Stimulated activated memory B cell treated with anti-CD40 and anti-IgM and Interleukin-4, amounts not matched to agents 10 μg/mL and 1 μg/mL and 100 μg/mL, for 72 hours (primary cell): ENCODE measurements at regions not wholly inside any gene's neighbourhood (a gene's known extent, or its start where the extent isn't known, plus 50 kb on each side); places are given as distances from the start of the nearest gene placed in this dataset.
"Not testable (repeated sequence)": the region's sequence is repeated elsewhere in the genome, so short reads cannot be mapped to it uniquely, and the experiment has no call there.

Source experiments
- ATAC-seq: fragments of 150-1000 bp; cut with Tn5 transposase; 2 replicates; pipeline ENCODE4 v1.10.0; 2021
- H3K27ac Mint-ChIP-seq: one replicate; pipeline ENCODE4 v1.8.0; 2022; ENCODE audit warnings: mild to moderate bottlenecking, mixed read lengths
- H3K27me3 Mint-ChIP-seq: one replicate; pipeline ENCODE4 v1.8.0; 2022; ENCODE audit warnings: mixed read lengths
- H3K36me3 Mint-ChIP-seq: one replicate; pipeline ENCODE4 v1.8.0; 2022; ENCODE audit warnings: mixed read lengths
- H3K4me1 Mint-ChIP-seq: one replicate; pipeline ENCODE4 v1.8.0; 2022; ENCODE audit warnings: mixed read lengths
- H3K4me3 Mint-ChIP-seq: one replicate; pipeline ENCODE4 v1.8.0; 2022; ENCODE audit warnings: mild to moderate bottlenecking, moderate library complexity, mixed read lengths
- H3K9me3 Mint-ChIP-seq: one replicate; pipeline ENCODE4 v1.8.0; 2022; ENCODE audit warnings: mixed read lengths

DNA sequence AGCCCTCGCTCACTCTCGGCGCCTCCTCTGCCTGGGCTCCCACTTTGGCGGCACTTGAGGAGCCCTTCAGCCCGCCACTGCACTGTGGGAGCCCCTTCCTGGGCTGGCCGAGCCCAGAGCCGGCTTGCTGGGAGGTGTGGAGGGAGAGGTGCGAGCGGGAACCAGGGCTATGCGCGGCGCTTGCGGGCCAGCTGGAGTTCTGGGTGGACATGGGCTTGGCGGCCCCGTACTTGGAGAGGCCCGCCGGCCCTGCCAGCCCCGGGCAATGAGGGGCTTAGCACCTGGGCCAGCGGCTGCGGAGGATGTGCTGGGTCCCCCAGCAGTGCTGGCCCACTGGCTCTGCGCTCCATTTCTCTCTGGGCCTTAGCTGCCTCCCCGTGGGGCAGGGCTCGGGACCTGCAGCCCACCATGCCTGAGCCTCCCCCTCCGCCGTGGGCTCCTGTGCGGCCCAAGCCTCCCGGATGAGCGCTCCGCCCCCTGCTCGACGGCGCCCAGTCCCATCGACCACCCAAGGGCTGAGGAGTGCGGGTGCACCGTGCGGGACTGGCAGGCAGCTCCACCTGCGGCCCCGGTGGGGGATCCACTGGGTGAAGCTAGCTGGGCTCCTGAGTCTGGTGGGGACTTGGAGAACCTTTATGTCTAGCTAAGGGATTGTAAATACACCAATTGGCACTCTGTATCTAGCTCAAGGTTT is 209.7 kb upstream of the F9 start:
- not testable (repeated sequence) for H3K27ac Mint-ChIP-seq, H3K27me3 Mint-ChIP-seq, H3K9me3 Mint-ChIP-seq, H3K36me3 Mint-ChIP-seq, H3K4me3 Mint-ChIP-seq, ATAC-seq, H3K4me1 Mint-ChIP-seq

DNA sequence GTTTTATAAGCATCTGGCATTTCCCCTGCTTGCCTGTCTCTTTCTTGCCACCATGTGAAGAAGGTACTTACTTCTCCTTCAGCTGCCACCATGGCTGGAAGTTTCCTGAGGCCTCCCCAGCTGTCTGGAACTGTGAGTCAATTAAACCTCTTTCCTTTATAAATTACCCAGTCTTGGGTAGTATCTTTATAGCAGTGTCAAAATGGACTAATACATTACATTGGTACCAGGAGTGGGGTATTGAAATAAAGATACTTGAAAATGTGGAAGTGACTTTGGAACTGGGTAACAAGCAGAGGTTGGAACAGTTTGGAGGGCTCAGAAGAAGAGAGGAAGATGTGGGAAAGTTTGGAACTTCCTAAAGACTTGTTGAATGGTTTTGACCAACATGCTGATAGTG is 223.9 kb upstream of the F9 start:
- H3K4me3 Mint-ChIP-seq, H3K27me3 Mint-ChIP-seq: not testable (repeated sequence)

DNA sequence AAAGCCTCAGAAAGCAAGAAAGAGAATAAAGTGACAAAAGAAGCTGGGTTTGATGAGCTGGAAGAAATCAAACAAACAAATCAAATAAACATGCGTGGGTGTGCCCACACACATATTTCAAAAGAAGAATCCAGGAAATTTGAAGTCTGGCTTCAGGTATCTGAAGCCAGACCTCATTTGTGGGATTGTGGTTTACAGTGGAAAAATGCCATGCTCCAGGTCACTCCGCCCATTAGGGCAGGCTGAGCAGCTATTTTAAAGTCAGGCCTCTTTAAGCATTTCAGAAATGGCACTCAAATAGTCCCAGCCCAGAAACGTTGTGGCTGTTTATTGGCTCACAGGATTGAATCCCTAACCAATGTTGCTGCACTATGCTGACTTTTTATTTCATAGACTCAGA is 226.1 kb upstream of the F9 start:
- Mint-ChIP-seq H3K4me1 (no peaks in the 10 kb centered on the region), H3K27me3 (no peaks in the 10 kb centered on the region), H3K9me3 (peaks cover 11% of the 10 kb centered on the region), H3K4me3 (no peak overlapping the region), H3K36me3 (no peaks in the 10 kb centered on the region), H3K27ac (no peak overlapping the region)
- no peak for ATAC-seq

More for the DNA sequence above, 223.9 kb upstream of the F9 start:
- ATAC-seq, H3K4me1 Mint-ChIP-seq, H3K36me3 Mint-ChIP-seq, H3K27ac Mint-ChIP-seq: not testable (repeated sequence)
- peaks cover 11% of the 10 kb centered on the region for H3K9me3 Mint-ChIP-seq

DNA sequence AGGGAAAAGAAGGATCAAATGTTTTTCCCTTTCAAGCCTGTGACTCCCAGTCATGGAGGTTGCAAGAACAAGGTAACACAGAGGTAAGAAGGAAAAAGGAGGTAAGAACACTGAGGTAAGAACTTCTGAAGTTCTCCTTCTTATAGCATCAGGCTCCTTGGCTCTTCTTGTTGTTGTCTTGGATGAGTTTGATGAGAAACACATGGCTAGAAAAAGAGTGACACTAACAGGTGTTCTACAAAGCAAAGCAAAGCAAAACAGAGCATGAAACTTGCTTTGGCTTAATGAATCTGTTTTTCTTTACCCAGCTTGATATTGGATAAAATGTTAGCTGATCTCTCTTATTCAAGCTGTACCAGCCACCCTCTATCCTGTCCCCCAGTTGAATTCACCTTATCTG is 231.2 kb upstream of the F9 start:
- no peak overlapping the region for H3K4me3 Mint-ChIP-seq
- no peaks in the 10 kb centered on the region for H3K27me3 Mint-ChIP-seq
- ATAC-seq: no peak
- H3K27ac Mint-ChIP-seq: no peak overlapping the region
- no peaks in the 10 kb centered on the region for H3K4me1 Mint-ChIP-seq
- no peaks in the 10 kb centered on the region for H3K9me3 Mint-ChIP-seq
- H3K36me3 Mint-ChIP-seq: no peaks in the 10 kb centered on the region

DNA sequence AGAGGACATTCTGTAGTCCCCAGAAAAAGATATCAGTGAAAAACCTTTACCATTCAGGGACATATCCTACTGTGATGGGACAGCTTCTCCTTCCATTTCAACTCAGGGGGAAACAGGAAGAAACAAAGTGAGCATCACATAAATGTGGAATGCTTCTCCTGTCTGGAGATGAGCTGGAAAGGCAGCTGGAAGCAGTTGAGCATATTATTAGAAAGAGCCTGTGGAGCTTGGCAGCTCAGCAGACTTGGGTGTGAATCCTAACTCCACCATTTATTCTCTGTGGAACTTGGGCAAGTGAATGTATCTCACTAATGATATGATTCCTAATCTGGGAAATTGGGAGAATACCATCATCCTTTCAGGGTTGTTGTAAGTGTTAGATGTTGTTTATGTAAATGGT is 232.1 kb upstream of the F9 start:
- Mint-ChIP-seq H3K4me1 (no peaks in the 10 kb centered on the region), H3K27me3 (no peaks in the 10 kb centered on the region)
- ATAC-seq: no peak

DNA sequence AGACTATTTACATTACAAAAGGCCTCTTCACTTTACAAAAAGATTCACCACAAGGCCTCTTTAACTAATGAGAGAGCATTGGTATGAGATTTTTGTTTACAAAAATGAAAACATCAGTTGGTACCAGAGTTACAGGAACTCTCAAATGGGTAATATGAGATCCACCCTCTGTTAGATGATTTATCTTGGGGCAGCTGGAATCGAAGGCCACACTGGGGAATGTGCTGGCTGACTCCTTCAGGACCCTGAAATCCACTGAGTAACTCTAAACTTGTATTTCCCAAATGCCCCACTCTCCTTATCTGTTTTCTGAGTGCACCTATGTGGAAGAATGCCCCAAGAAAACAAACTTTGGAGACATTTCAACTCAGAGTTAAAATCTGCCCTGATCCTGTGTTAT is 232.9 kb upstream of the F9 start:
- no peak overlapping the region for H3K4me3 Mint-ChIP-seq
- H3K9me3 Mint-ChIP-seq: no peaks in the 10 kb centered on the region
- H3K36me3 Mint-ChIP-seq: no peaks in the 10 kb centered on the region
- no peak for ATAC-seq
- no peaks in the 10 kb centered on the region for H3K27me3 Mint-ChIP-seq
- H3K27ac Mint-ChIP-seq: no peak overlapping the region
- no peaks in the 10 kb centered on the region for H3K4me1 Mint-ChIP-seq

More for the DNA sequence above, 232.1 kb upstream of the F9 start:
- no peaks in the 10 kb centered on the region for H3K36me3 Mint-ChIP-seq
- H3K9me3 Mint-ChIP-seq: no peaks in the 10 kb centered on the region
- H3K27ac Mint-ChIP-seq: no peak overlapping the region
- no peak overlapping the region for H3K4me3 Mint-ChIP-seq

DNA sequence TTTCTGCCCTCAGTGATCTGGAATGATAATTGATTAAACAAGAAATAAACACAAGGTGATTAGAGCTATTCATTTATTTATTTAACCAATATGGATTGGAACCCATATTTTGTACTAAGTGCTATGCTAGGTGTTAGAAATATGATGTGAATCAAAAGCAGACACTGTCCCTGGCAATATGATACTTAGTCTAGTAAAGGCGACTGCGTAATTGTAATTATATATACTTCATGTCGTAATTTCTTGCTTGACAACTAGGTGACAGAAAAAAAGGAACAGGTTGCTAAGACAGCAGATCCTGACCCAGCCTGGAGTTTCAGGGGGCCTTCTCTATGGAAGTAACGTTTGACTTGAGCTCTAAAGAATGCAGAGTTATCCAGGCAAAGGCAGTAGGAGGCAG is 236.5 kb upstream of the F9 start:
- Mint-ChIP-seq H3K4me1 (no peaks in the 10 kb centered on the region), H3K27me3 (no peaks in the 10 kb centered on the region), H3K36me3 (no peaks in the 10 kb centered on the region), H3K4me3 (no peak overlapping the region), H3K9me3 (no peaks in the 10 kb centered on the region), H3K27ac (no peak overlapping the region)
- no peak for ATAC-seq

DNA sequence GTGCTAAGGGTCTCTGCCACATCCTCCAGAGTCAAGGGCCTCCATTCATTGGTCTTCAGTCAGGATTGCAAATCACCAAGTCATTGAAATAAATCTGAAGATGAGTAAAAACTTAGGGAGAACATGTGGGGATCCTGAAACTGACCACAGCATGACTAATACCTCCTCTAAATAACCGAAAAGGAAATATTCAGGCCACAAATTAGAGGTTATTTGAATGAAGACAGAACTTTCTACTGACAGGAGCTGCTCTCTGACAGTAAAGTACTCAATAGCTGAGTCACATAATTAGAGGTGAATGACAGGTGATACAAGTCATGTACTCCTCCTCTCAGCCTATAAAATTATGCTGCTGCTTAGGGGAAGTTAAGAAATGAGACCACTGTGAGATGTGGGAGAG is 240.2 kb upstream of the F9 start:
- H3K27ac Mint-ChIP-seq: no peak overlapping the region
- H3K27me3 Mint-ChIP-seq: no peaks in the 10 kb centered on the region

DNA sequence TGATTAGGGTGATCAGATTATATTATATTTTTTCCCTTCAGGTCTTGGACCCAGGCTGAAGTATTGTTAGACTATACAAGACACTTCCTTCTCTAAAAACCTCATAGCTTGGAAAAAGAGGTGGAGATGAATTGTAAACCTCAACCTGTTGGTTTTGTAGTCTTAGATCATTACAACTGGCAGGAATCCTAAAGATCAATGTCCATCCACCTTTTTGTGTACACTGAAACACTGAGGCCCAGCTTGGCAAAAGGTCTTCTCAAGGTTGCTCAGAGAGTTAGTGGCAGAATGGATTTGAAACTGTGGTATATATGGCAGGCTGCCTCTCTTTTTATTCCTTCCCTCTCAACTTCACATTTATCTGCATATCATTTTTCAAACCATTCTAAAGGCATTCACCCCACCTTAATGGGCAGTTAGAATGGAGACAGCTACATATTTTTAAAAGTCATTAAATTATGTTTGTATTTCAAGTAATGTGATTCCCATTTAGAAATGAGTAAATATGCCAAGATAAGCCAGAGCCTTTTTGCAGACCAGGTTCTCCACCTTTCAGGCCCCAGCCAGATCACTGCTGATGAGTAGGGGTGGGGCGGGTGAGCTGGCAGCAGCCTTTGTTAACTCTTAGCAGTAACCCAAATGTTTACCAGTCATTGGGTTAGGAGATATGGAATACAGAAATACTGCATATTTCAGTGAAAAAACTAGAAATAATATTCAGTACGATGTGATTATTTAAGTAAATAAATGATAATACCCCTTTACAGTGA is 243.2 kb upstream of the F9 start:
- H3K27me3 Mint-ChIP-seq: no peaks in the 10 kb centered on the region
- no peaks in the 10 kb centered on the region for H3K36me3 Mint-ChIP-seq
- no peaks in the 10 kb centered on the region for H3K4me1 Mint-ChIP-seq
- H3K4me3 Mint-ChIP-seq: no peak overlapping the region
- H3K9me3 Mint-ChIP-seq: no peaks in the 10 kb centered on the region
- no peak for ATAC-seq
- no peak overlapping the region for H3K27ac Mint-ChIP-seq

More for the DNA sequence above, 240.2 kb upstream of the F9 start:
- no peaks in the 10 kb centered on the region for H3K4me1 Mint-ChIP-seq
- no peak overlapping the region for H3K4me3 Mint-ChIP-seq
- ATAC-seq: no peak
- H3K9me3 Mint-ChIP-seq: no peaks in the 10 kb centered on the region
- H3K36me3 Mint-ChIP-seq: no peaks in the 10 kb centered on the region

DNA sequence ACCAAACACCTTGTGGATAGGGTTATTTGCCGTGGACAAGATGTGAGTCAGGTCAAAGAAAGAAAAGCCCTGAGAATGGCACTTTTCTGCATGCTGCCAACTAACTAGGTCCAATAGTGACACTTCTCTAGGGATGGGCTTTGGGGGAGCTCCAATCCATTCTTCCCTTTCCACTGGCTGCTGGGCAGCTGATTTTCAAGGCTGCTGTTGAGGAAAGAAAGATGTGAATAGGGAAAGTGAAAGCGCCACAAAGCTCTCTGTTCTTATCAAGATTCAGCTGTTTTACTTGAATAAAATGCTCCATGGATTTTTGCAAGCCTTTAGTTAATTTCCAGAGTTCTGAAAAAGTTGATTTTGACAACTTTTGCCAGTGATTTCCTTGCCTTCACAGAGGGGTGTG is 244.2 kb upstream of the F9 start:
- no peaks in the 10 kb centered on the region for H3K9me3 Mint-ChIP-seq
- H3K4me3 Mint-ChIP-seq: no peak overlapping the region
- ATAC-seq: no peak
- H3K27me3 Mint-ChIP-seq: no peaks in the 10 kb centered on the region
- no peak overlapping the region for H3K27ac Mint-ChIP-seq
- no peaks in the 10 kb centered on the region for H3K4me1 Mint-ChIP-seq
- H3K36me3 Mint-ChIP-seq: no peaks in the 10 kb centered on the region

DNA sequence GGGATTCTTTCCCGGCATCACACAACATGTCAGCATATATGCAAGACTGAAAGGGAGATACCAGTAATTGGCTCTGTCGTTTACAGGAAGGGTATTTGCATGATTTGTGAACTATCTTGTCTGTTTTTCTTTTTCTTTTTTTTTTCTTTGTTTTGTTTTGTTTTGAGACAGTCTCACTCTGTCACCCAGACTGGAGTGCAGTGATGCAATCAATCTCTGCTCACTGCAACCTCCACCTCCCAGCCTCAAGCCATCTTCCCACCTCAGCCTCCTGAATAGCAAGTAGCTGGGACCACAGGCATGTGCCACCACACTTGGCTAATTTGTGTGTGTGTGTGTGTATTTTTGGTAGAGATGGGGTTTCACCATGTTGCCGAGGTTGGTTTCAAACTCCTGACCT is 262.7 kb upstream of the F9 start:
- Mint-ChIP-seq H3K4me3 (no peak overlapping the region), H3K27ac (no peak overlapping the region), H3K27me3 (no peaks in the 10 kb centered on the region), H3K9me3 (no peaks in the 10 kb centered on the region), H3K36me3 (no peaks in the 10 kb centered on the region), H3K4me1 (no peaks in the 10 kb centered on the region)
- no peak for ATAC-seq

DNA sequence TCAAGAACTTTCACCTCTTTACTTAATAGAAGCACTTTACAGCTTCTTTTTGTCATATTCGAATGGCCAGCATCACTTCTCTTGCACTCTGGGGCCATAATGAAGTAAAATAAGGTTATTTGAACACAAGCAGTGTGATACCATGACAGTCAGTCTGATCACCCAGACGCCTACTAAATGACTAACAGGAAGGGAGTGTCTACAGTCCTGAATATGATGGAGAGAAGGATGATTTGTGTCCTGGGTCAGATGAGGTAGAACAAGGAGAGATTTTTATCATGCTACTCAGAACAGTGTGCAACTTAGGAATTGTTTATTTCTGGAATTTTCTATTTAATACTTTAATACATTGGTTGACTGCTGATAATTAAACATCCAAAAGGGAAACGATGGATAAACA is 284.2 kb upstream of the F9 start:
- ATAC-seq: no peak
- no peaks in the 10 kb centered on the region for H3K9me3 Mint-ChIP-seq

DNA sequence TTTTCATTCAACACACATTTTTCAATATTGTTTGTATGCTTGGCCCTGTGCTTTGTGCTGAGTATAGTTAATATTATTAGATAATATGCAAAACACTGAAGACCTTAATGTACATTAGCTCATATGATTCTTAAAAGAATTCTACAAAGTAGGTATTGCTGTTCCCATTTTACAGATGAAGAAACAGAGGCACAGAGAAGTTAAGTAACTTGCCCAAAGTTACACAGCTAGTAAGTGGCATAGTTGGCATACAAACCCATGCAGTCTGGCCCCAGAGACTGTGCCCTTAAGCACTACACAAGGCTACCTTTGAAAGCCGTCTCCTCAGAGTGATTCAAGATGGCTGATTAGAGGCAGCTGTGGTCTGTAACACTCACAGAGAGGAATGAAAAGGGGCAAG is 293.4 kb upstream of the F9 start:
- no peaks in the 10 kb centered on the region for H3K36me3 Mint-ChIP-seq
- H3K4me3 Mint-ChIP-seq: no peak overlapping the region
- H3K27me3 Mint-ChIP-seq: no peaks in the 10 kb centered on the region
- no peaks in the 10 kb centered on the region for H3K4me1 Mint-ChIP-seq
- no peaks in the 10 kb centered on the region for H3K9me3 Mint-ChIP-seq
- no peak for ATAC-seq
- no peak overlapping the region for H3K27ac Mint-ChIP-seq

More for the DNA sequence above, 284.2 kb upstream of the F9 start:
- H3K27me3 Mint-ChIP-seq: no peaks in the 10 kb centered on the region
- no peaks in the 10 kb centered on the region for H3K4me1 Mint-ChIP-seq
- no peaks in the 10 kb centered on the region for H3K36me3 Mint-ChIP-seq
- no peak overlapping the region for H3K27ac Mint-ChIP-seq
- no peak overlapping the region for H3K4me3 Mint-ChIP-seq

DNA sequence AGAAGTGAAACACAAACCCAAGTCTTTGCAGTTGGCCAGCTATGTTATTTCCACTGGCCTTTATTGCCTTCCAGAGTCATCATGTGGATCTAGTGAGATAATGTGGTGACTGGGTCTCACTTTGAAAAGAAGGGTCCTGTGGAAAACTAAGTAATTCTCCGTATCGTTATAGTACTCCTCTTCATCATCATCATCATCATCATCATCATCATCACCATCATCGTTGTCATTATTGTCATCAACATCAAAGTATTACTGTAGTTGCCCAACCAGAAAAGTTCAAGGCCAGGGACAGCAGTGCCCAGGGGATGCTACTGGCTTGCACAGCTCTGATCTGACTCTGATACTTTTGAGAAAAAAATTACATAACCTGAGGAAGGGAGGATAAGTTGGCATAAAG is 295.6 kb upstream of the F9 start:
- H3K36me3 Mint-ChIP-seq: no peaks in the 10 kb centered on the region
- no peak overlapping the region for H3K27ac Mint-ChIP-seq
- no peaks in the 10 kb centered on the region for H3K27me3 Mint-ChIP-seq
- no peaks in the 10 kb centered on the region for H3K9me3 Mint-ChIP-seq
- no peak overlapping the region for H3K4me3 Mint-ChIP-seq
- ATAC-seq: no peak
- H3K4me1 Mint-ChIP-seq: no peaks in the 10 kb centered on the region

DNA sequence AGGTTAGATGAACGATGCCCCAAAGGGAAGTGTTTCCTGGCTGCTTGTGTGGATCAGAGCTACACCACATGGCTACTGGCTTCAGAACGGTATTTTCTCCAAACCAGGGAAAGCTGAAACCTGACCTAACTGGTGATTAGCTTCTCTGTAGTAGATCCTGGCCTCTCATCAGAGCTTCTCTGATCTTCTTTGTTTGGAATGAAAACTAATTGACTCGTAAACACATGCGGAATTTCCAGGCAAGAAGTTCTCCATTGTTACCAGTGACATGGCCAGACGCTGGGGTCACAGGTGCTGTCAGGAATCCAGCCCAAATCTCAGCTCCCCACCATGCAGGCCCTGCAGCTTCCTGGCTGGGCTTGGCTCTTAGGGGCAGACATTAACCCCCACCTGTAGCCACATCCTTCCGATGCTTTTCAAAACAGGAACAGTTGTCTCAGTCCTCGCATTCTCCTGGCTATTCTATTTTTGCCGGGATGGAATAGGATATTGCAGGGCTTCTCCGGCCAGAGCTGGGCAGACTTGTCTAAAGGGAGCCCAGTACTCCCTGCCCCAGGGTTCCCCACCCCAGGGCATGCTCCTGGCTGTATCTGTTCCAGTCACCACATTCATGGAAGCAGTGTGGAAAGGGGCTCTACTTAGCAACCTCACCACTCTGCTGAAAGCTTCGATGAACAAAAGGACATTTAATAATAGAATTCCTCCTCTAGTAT is 305.4 kb upstream of the F9 start:
- H3K4me3 Mint-ChIP-seq: no peak overlapping the region
- no peak for ATAC-seq
- H3K36me3 Mint-ChIP-seq: no peaks in the 10 kb centered on the region
- no peaks in the 10 kb centered on the region for H3K4me1 Mint-ChIP-seq
- no peak overlapping the region for H3K27ac Mint-ChIP-seq
- H3K9me3 Mint-ChIP-seq: no peaks in the 10 kb centered on the region
- no peaks in the 10 kb centered on the region for H3K27me3 Mint-ChIP-seq
